CD4-positive, CD25-positive, alpha-beta regulatory T cell (primary cell): ENCODE measurements at regions not wholly inside any gene's neighbourhood (a gene's known extent, or its start where the extent isn't known, plus 50 kb on each side); places are given as distances from the start of the nearest gene placed in this dataset.

Source experiments
- ATAC-seq, 2 donors: fragments of 150-1000 bp; cut with Tn5 transposase; one replicate each; pipeline ENCODE4 v1.10.0; 2021; ENCODE audit warnings: low read depth in 2 of 2, moderate number of reproducible peaks in 2 of 2, moderate library complexity in 1 of 2
- DNase-seq, 3 donors: peaks; one replicate each; pipeline versions ENCODE4 v3.0.0 to v3.0.0-alpha.2; 2012 to 2022; ENCODE audit warnings: mixed read lengths in 1 of 3
- H3K27ac ChIP-seq: one replicate; pipeline ENCODE4 v1.7.0; 2013; ENCODE audit warnings: mild to moderate bottlenecking, low read length; ENCODE audit not compliant: insufficient read depth, poor library complexity, severe bottlenecking
- H3K27me3 ChIP-seq: one replicate; pipeline ENCODE4 v1.7.0; 2013; ENCODE audit warnings: low read length; ENCODE audit not compliant: control insufficient read depth, insufficient read depth
- H3K36me3 ChIP-seq: one replicate; pipeline ENCODE4 v1.7.0; 2013; ENCODE audit warnings: mild to moderate bottlenecking, low read length, moderate library complexity; ENCODE audit not compliant: control insufficient read depth, insufficient read depth
- H3K4me1 ChIP-seq: 2 replicates; pipeline ENCODE4 v1.7.0; 2013; ENCODE audit warnings: mild to moderate bottlenecking, low read length; ENCODE audit not compliant: insufficient read depth, control insufficient read depth, poor library complexity, severe bottlenecking
- H3K4me3 ChIP-seq: one replicate; pipeline ENCODE4 v1.7.0; 2013; ENCODE audit warnings: low read depth, mild to moderate bottlenecking, low read length, moderate library complexity
- H3K9me3 ChIP-seq, 2 experiments: 1 replicate in 1 of 2; 2 replicates in 1 of 2; pipeline ENCODE4 v1.7.0; 2013; ENCODE audit warnings: low read length in 2 of 2, mild to moderate bottlenecking in 1 of 2, moderate library complexity in 1 of 2; ENCODE audit not compliant: control insufficient read depth in 2 of 2
- H3K27ac Mint-ChIP-seq, 3 donors: one replicate each; pipeline ENCODE4 v1.8.0; 2020 to 2022; ENCODE audit warnings: mild to moderate bottlenecking in 3 of 3, mixed read lengths in 3 of 3, moderate library complexity in 2 of 3
- H3K27me3 Mint-ChIP-seq: one replicate; pipeline ENCODE4 v1.8.0; 2022; ENCODE audit warnings: mild to moderate bottlenecking, mixed read lengths
- H3K36me3 Mint-ChIP-seq: one replicate; pipeline ENCODE4 v1.8.0; 2020; ENCODE audit warnings: mixed read lengths
- H3K4me1 Mint-ChIP-seq, 4 donors: one replicate each; pipeline ENCODE4 v1.8.0; 2020 to 2022; ENCODE audit warnings: mixed read lengths in 4 of 4, mild to moderate bottlenecking in 1 of 4
- H3K4me3 Mint-ChIP-seq, 4 donors: one replicate each; pipeline ENCODE4 v1.8.0; 2020 to 2022; ENCODE audit warnings: mild to moderate bottlenecking in 4 of 4, mixed read lengths in 4 of 4, moderate library complexity in 3 of 4
- H3K9me3 Mint-ChIP-seq, 7 donors: one replicate each; pipeline ENCODE4 v1.8.0; 2020 to 2022; ENCODE audit warnings: mixed read lengths in 7 of 7, mild to moderate bottlenecking in 3 of 7, moderate library complexity in 2 of 7

- Mint-ChIP-seq H3K27ac (no peak overlapping the region), H3K36me3 (no peaks in the 10 kb centered on the region), H3K4me1 (peaks cover 7 to 26% (median 18%) of the 10 kb centered on the region in 4 donors), H3K9me3 (peaks cover 0 to 1% (median 0%) of the 10 kb centered on the region in 7 donors), H3K4me3 (no peak overlapping the region), H3K27me3 (peaks cover 4% of the 10 kb centered on the region)
- Histone ChIP-seq H3K4me3 (no peak overlapping the region), H3K27ac (no peak overlapping the region), H3K9me3 (no peaks in the 10 kb centered on the region), H3K4me1 (peaks cover 18% of the 10 kb centered on the region), H3K27me3 (no peaks in the 10 kb centered on the region), H3K36me3 (no peaks in the 10 kb centered on the region)
- DNase-seq (no peak), ATAC-seq (no peak)
These were observed 185.9 kb downstream of the ANAPC1 start for GRCh38 chr2:111698089-111698488.

GRCh38 chr2:111698743-111699554 lies 185.0 kb downstream of the ANAPC1 start:
- no peak overlapping the region for H3K27ac ChIP-seq
- peak overlapping the region; percentile 0 to 52 (median 26) for H3K27ac Mint-ChIP-seq
- peak overlapping the region; percentile 14 to 85 (median 72) for H3K4me3 Mint-ChIP-seq
- ATAC-seq (peak; percentile 82 to 87), DNase-seq (peak; percentile 39 to 87 (median 42))
- no peaks in the 10 kb centered on the region for H3K27me3 ChIP-seq
- H3K9me3 ChIP-seq, result no peaks in the 10 kb centered on the region
- peaks cover 4% of the 10 kb centered on the region for H3K27me3 Mint-ChIP-seq
- H3K4me1 Mint-ChIP-seq, result peaks cover 7 to 31% (median 18%) of the 10 kb centered on the region in 4 donors
- peaks cover 18% of the 10 kb centered on the region for H3K4me1 ChIP-seq
- H3K4me3 ChIP-seq, result peak overlapping the region; percentile 70
- no peaks in the 10 kb centered on the region for H3K9me3 Mint-ChIP-seq
- no peaks in the 10 kb centered on the region for H3K36me3 Mint-ChIP-seq
- no peaks in the 10 kb centered on the region for H3K36me3 ChIP-seq

- Mint-ChIP-seq H3K27ac (peak overlapping the region in 1 of 3 donors; percentile 76), H3K9me3 (no peaks in the 10 kb centered on the region), H3K4me3 (no peak overlapping the region), H3K27me3 (peaks cover 4% of the 10 kb centered on the region), H3K4me1 (peaks cover 10 to 44% (median 26%) of the 10 kb centered on the region in 4 donors), H3K36me3 (no peaks in the 10 kb centered on the region)
- Histone ChIP-seq H3K9me3 (no peaks in the 10 kb centered on the region), H3K27ac (no peak overlapping the region), H3K36me3 (no peaks in the 10 kb centered on the region), H3K27me3 (no peaks in the 10 kb centered on the region), H3K4me3 (no peak overlapping the region), H3K4me1 (peaks cover 33% of the 10 kb centered on the region)
- no peak for ATAC-seq
- no peak for DNase-seq
These were observed 182.7 kb downstream of the ANAPC1 start for GRCh38 chr2:111701266-111701665.

DNA sequence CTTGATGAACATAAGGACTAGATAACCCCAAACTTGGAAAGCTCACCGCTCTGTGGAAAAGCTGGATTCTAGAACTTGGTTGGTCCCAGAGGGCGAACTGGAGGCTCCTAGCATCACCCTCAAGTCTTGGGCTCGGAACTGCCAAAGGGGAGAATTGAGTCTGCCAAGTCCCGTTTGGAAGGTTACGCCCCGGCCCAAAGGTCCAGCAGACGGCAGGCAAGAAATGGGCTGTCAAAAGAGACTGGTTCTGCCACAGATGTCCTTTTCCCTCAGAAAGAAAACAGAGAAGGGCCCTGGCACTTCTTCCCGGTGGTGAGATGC lies 182.2 kb downstream of the ANAPC1 start:
- Mint-ChIP-seq H3K27me3 (peaks cover 4% of the 10 kb centered on the region), H3K36me3 (no peaks in the 10 kb centered on the region), H3K27ac (peak overlapping the region in 2 of 3 donors; percentile 47 to 76), H3K9me3 (no peaks in the 10 kb centered on the region), H3K4me3 (peak overlapping the region in 1 of 4 donors; percentile 37), H3K4me1 (peaks cover 10 to 47% (median 26%) of the 10 kb centered on the region in 4 donors)
- H3K4me3 ChIP-seq, result no peak overlapping the region
- H3K9me3 ChIP-seq, result no peaks in the 10 kb centered on the region
- DNase-seq (no peak), ATAC-seq (no peak)
- H3K36me3 ChIP-seq, result no peaks in the 10 kb centered on the region
- H3K27me3 ChIP-seq, result no peaks in the 10 kb centered on the region
- peaks cover 36% of the 10 kb centered on the region for H3K4me1 ChIP-seq
- H3K27ac ChIP-seq, result no peak overlapping the region

- Histone ChIP-seq H3K4me3 (no peak overlapping the region), H3K9me3 (no peaks in the 10 kb centered on the region), H3K27me3 (no peaks in the 10 kb centered on the region), H3K4me1 (peaks cover 36% of the 10 kb centered on the region), H3K27ac (no peak overlapping the region), H3K36me3 (no peaks in the 10 kb centered on the region)
- H3K27ac Mint-ChIP-seq, result peak overlapping the region in 1 of 3 donors; percentile 47
- no peaks in the 10 kb centered on the region for H3K36me3 Mint-ChIP-seq
- peak; percentile 11 to 70 (median 36) for DNase-seq
- H3K4me1 Mint-ChIP-seq, result peaks cover 10 to 50% (median 26%) of the 10 kb centered on the region in 4 donors
- peaks cover under 1% of the 10 kb centered on the region for H3K27me3 Mint-ChIP-seq
- H3K9me3 Mint-ChIP-seq, result no peaks in the 10 kb centered on the region
- peak overlapping the region in 1 of 4 donors; percentile 37 for H3K4me3 Mint-ChIP-seq
- no peak for ATAC-seq
These were observed 181.7 kb downstream of the ANAPC1 start for GRCh38 chr2:111702119-111702803.

DNA sequence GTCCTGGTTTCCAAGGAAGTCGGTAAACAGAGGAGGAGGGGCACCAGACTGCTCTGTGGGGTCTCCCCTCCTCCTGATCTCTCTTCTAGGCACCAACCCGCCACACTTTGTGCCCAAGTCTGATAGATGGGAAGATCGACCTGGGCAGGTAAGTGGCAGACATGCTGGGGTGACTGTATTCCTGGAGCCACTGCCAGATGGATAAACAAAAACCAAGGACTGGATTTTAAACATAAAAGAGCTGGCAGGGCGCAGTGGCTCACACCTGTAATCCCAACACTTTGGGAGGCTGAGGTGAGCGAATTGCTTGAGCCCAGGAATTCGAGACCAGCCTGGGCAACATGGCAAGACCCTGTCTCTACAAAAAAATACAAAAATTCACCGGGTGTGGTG lies 181.2 kb downstream of the ANAPC1 start:
- Mint-ChIP-seq H3K9me3 (no peaks in the 10 kb centered on the region), H3K4me1 (peaks cover 10 to 50% (median 26%) of the 10 kb centered on the region in 4 donors), H3K36me3 (no peaks in the 10 kb centered on the region), H3K4me3 (no peak overlapping the region), H3K27ac (peak overlapping the region in 1 of 3 donors; percentile 81), H3K27me3 (no peaks in the 10 kb centered on the region)
- Histone ChIP-seq H3K27ac (no peak overlapping the region), H3K36me3 (no peaks in the 10 kb centered on the region), H3K27me3 (no peaks in the 10 kb centered on the region), H3K4me3 (no peak overlapping the region), H3K9me3 (no peaks in the 10 kb centered on the region), H3K4me1 (peaks cover 36% of the 10 kb centered on the region)
- ATAC-seq (no peak), DNase-seq (no peak)

- no peak overlapping the region for H3K27ac Mint-ChIP-seq
- H3K36me3 ChIP-seq, result no peaks in the 10 kb centered on the region
- H3K4me1 Mint-ChIP-seq, result peaks cover 11 to 53% (median 26%) of the 10 kb centered on the region in 4 donors
- H3K4me1 ChIP-seq, result peaks cover 32% of the 10 kb centered on the region
- H3K9me3 ChIP-seq, result no peaks in the 10 kb centered on the region
- no peaks in the 10 kb centered on the region for H3K9me3 Mint-ChIP-seq
- H3K4me3 Mint-ChIP-seq, result no peak overlapping the region
- no peaks in the 10 kb centered on the region for H3K27me3 ChIP-seq
- no peak for DNase-seq
- H3K27me3 Mint-ChIP-seq, result no peaks in the 10 kb centered on the region
- H3K27ac ChIP-seq, result no peak overlapping the region
- no peak overlapping the region for H3K4me3 ChIP-seq
- no peak for ATAC-seq
- no peaks in the 10 kb centered on the region for H3K36me3 Mint-ChIP-seq
These were observed 180.2 kb downstream of the ANAPC1 start for GRCh38 chr2:111703759-111704158.
